Liver (tissue), 8 donors: ENCODE measurements at regions not wholly inside any gene's neighbourhood (a gene's known extent, or its start where the extent isn't known, plus 50 kb on each side); places are given as distances from the start of the nearest gene placed in this dataset.

ENCODE experiments used
- DNase-seq: peaks from one replicate; pipeline ENCODE4 v3.0.0-alpha.2; 2017; ENCODE audit warnings: low spot score
- H3K27ac ChIP-seq, 2 donors: one replicate each; pipeline ENCODE4 v1.7.0; 2013; ENCODE audit warnings: inconsistent platforms in 2 of 2, low read length in 2 of 2, control low read depth in 1 of 2, low read depth in 1 of 2, mild to moderate bottlenecking in 1 of 2
- H3K27me3 ChIP-seq, 4 donors: one replicate each; pipeline versions ENCODE4 v1.6.1 to v1.7.0; 2013; ENCODE audit warnings: low read length in 3 of 4, inconsistent platforms in 1 of 4, mild to moderate bottlenecking in 1 of 4, moderate library complexity in 1 of 4; ENCODE audit not compliant: control insufficient read depth in 4 of 4, insufficient read depth in 4 of 4
- H3K36me3 ChIP-seq, 4 donors: one replicate each; pipeline versions ENCODE4 v1.6.1 to v1.7.0; 2013; ENCODE audit warnings: low read length in 3 of 4, mild to moderate bottlenecking in 3 of 4, low read depth in 1 of 4, moderate library complexity in 1 of 4; ENCODE audit not compliant: control insufficient read depth in 4 of 4, insufficient read depth in 3 of 4
- H3K4me1 ChIP-seq, 4 donors: one replicate each; pipeline versions ENCODE4 v1.6.1 to v1.7.0; 2013; ENCODE audit warnings: low read length in 3 of 4, mild to moderate bottlenecking in 3 of 4, moderate library complexity in 1 of 4; ENCODE audit not compliant: control insufficient read depth in 4 of 4, insufficient read depth in 4 of 4
- H3K4me3 ChIP-seq, 3 donors: one replicate each; pipeline versions ENCODE4 v1.6.1 to v1.7.0; 2013; ENCODE audit warnings: low read length in 3 of 3, control low read depth in 1 of 3, low read depth in 1 of 3, mild to moderate bottlenecking in 1 of 3
- H3K9ac ChIP-seq, 2 donors: one replicate each; pipeline ENCODE4 v1.7.0; 2013; ENCODE audit warnings: low read length in 2 of 2, mild to moderate bottlenecking in 2 of 2, moderate library complexity in 2 of 2, control low read depth in 1 of 2, low read depth in 1 of 2
- H3K9me3 ChIP-seq, 4 donors: one replicate each; pipeline versions ENCODE4 v1.6.1 to v1.7.0; 2013; ENCODE audit warnings: low read length in 3 of 4; ENCODE audit not compliant: control insufficient read depth in 4 of 4
- EGR1 ChIP-seq, 2 donors: IDR thresholded peaks; 2 replicates each; pipeline ENCODE4 v1.6.1; 2016 to 2018; ENCODE audit warnings: antibody characterized with exemption in 2 of 2, low read depth in 2 of 2
- FOXA1 ChIP-seq: IDR thresholded peaks from 2 replicates; pipeline ENCODE4 v1.6.1; 2016; ENCODE audit warnings: antibody characterized with exemption
- FOXA2 ChIP-seq: IDR thresholded peaks from 2 replicates; pipeline ENCODE4 v1.6.1; 2016; ENCODE audit warnings: antibody characterized with exemption
- GABPA ChIP-seq, 2 donors: IDR thresholded peaks in 1 of 2; conservative IDR thresholded peaks in 1 of 2; 2 replicates each; pipeline ENCODE4 v1.6.1; 2016; ENCODE audit warnings: antibody characterized with exemption in 2 of 2, mild to moderate bottlenecking in 1 of 2, moderate library complexity in 1 of 2
- HNF4A ChIP-seq, 2 donors: conservative IDR thresholded peaks; 2 replicates each; pipeline ENCODE4 v1.6.1; 2016; ENCODE audit warnings: antibody characterized with exemption in 2 of 2, mild to moderate bottlenecking in 2 of 2
- HNF4G ChIP-seq: IDR thresholded peaks from 2 replicates; pipeline ENCODE4 v1.6.1; 2016; ENCODE audit warnings: antibody characterized with exemption
- JUND ChIP-seq, 2 donors: IDR thresholded peaks; 2 replicates each; pipeline ENCODE4 v1.6.1; 2016; ENCODE audit warnings: antibody characterized with exemption in 2 of 2
- NR2F2 ChIP-seq: IDR thresholded peaks from 2 replicates; pipeline ENCODE4 v1.6.1; 2016; ENCODE audit warnings: antibody characterized with exemption
- RAD21 ChIP-seq, 2 donors: IDR thresholded peaks; 2 replicates each; pipeline ENCODE4 v1.6.1; 2016; ENCODE audit warnings: antibody characterized with exemption in 2 of 2, mild to moderate bottlenecking in 2 of 2
- SP1 ChIP-seq: IDR thresholded peaks from 2 replicates; pipeline ENCODE4 v1.6.1; 2018; ENCODE audit warnings: antibody characterized with exemption, mild to moderate bottlenecking
- TAF1 ChIP-seq: conservative IDR thresholded peaks from 2 replicates; pipeline ENCODE4 v1.6.1; 2016; ENCODE audit warnings: antibody characterized with exemption, mild to moderate bottlenecking
- YY1 ChIP-seq: IDR thresholded peaks from 2 replicates; pipeline ENCODE4 v1.6.1; 2016; ENCODE audit warnings: antibody characterized with exemption, mild to moderate bottlenecking
- WGBS: extraction: QIAGEN DNeasy Blood & Tissue Kit; methylation state at CpG from one replicate; pipeline ENCODE4 v1.1.7; 2013; 5-methylcytosine and 5-hydroxymethylcytosine counted together
- TF ChIP-seq, protein P1 (sequence below): IDR thresholded peaks from 2 replicates; pipeline ENCODE4 v1.6.1; 2016; ENCODE audit warnings: antibody characterized with exemption
- TF ChIP-seq, protein P2 (sequence below): IDR thresholded peaks from 2 replicates; pipeline ENCODE4 v1.6.1; 2016; ENCODE audit warnings: antibody characterized with exemption, mild to moderate bottlenecking
- TF ChIP-seq, protein P3 (sequence below): fragments of 150-350 bp; IDR thresholded peaks from 2 replicates; pipeline ENCODE4 v1.5.1; 2017; ENCODE audit warnings: improper control_type of control experiment, low read depth, low read length; ENCODE audit not compliant: missing input control
- TF ChIP-seq, protein P4 (sequence below): IDR thresholded peaks from 2 replicates; pipeline ENCODE4 v1.6.1; 2016; ENCODE audit warnings: antibody characterized with exemption
- donor health status: healthy.
- donor health status: healthy.
- donor health status: healthy.
- donor health status: healthy.
- donor health status: healthy.

DNA sequence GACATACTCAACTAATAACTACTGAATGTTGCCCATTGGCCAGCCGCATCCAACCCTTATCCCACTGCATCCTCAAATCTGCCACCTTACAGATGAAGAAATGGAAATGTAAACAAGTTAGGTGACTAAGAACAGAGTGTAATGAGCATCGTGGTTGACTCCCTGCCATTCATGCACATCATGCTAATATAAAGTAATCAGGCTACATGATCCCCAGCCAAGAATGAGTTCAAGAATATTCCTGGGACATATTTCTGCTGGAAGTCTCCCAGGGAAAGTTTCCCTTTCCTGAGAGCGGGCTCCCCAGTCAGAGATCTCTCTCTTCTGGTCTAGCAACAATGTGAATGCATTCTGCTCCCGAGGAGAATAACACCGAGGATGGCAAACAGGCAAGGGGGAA is 55.9 kb upstream of the SERP2 start:
- H3K27me3 ChIP-seq: no peaks in the 10 kb centered on the region
- H3K4me1 ChIP-seq: peaks cover 0 to 4% (median 0%) of the 10 kb centered on the region in 4 donors
- TF ChIP-seq TAF1: no peak
- TF ChIP-seq HNF4G: no peak
- H3K36me3 ChIP-seq: no peaks in the 10 kb centered on the region
- H3K9ac ChIP-seq: no peak overlapping the region
- no peak overlapping the region for H3K4me3 ChIP-seq
- 78% methylated on average over 5 of the region's 5 CpGs for WGBS
- H3K27ac ChIP-seq: no peak overlapping the region
- H3K9me3 ChIP-seq: no peaks in the 10 kb centered on the region
- DNase-seq: no peak

DNA sequence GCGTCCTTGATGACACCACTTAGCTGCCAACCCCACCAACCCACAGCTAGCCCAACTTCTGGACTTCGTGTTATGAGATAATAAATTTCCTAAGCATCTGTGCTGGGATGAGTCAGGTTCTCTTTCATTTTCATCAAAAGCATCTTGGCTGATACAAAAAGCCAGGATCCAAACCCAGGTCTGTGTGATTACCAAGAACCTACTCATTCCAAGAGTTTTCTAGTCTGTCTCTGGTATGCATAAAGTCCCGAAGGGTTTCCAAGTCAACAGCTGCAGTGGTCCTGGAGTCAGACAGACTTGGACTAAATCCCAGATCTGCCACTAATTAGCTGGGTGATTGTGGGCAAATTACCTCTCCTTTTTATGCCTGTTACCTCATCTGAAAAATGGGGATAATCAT is 55.5 kb upstream of the SERP2 start:
- DNase-seq: no peak
- no peaks in the 10 kb centered on the region for H3K36me3 ChIP-seq
- H3K4me1 ChIP-seq: peaks cover 0 to 5% (median 2%) of the 10 kb centered on the region in 4 donors
- no peak overlapping the region for H3K4me3 ChIP-seq
- TF ChIP-seq GABPA (IDR thresholded peaks at IDR 0.05 in 1 of 2, conservative IDR thresholded peaks at IDR 0.05 in 1 of 2) (no peak), EGR1 (IDR thresholded peaks at IDR 0.05; ENCODE audit: low read depth in 2 of 2) (no peak), FOXA2 (no peak)
- H3K9ac ChIP-seq: no peak overlapping the region
- 83% methylated on average over 3 of the region's 3 CpGs for WGBS
- H3K27ac ChIP-seq: no peak overlapping the region
- H3K27me3 ChIP-seq: no peaks in the 10 kb centered on the region
- H3K9me3 ChIP-seq: no peaks in the 10 kb centered on the region

DNA sequence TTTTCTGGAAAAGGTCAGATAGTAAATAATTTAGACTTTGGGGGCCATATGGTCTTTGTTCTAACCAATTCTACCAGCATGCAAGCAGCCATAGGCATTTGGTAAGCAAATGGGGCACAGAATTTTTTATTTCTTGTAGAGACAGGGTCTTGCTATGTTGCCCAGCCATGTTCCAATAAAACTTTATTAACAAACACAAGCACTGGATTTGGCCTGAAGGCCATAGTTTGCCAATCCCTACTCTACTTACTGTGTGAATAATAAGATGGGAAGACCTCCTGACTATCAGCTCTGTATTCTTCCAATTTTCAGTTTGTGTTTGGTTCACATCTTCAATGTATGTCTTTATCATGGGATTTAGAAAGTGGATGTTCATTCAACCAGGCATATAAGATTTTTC is 53.0 kb upstream of the SERP2 start:
- Histone ChIP-seq H3K27me3 (no peaks in the 10 kb centered on the region), H3K27ac (no peak overlapping the region), H3K4me3 (no peak overlapping the region), H3K4me1 (peaks cover 0 to 14% (median 4%) of the 10 kb centered on the region in 4 donors), H3K36me3 (no peaks in the 10 kb centered on the region), H3K9me3 (no peaks in the 10 kb centered on the region), H3K9ac (no peak overlapping the region)
- TF ChIP-seq, protein P1, sequence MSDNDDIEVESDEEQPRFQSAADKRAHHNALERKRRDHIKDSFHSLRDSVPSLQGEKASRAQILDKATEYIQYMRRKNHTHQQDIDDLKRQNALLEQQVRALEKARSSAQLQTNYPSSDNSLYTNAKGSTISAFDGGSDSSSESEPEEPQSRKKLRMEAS: no peak
- TF ChIP-seq GABPA (IDR thresholded peaks at IDR 0.05 in 1 of 2, conservative IDR thresholded peaks at IDR 0.05 in 1 of 2): no peak
- TF ChIP-seq SP1: no peak
- TF ChIP-seq, protein P2, sequence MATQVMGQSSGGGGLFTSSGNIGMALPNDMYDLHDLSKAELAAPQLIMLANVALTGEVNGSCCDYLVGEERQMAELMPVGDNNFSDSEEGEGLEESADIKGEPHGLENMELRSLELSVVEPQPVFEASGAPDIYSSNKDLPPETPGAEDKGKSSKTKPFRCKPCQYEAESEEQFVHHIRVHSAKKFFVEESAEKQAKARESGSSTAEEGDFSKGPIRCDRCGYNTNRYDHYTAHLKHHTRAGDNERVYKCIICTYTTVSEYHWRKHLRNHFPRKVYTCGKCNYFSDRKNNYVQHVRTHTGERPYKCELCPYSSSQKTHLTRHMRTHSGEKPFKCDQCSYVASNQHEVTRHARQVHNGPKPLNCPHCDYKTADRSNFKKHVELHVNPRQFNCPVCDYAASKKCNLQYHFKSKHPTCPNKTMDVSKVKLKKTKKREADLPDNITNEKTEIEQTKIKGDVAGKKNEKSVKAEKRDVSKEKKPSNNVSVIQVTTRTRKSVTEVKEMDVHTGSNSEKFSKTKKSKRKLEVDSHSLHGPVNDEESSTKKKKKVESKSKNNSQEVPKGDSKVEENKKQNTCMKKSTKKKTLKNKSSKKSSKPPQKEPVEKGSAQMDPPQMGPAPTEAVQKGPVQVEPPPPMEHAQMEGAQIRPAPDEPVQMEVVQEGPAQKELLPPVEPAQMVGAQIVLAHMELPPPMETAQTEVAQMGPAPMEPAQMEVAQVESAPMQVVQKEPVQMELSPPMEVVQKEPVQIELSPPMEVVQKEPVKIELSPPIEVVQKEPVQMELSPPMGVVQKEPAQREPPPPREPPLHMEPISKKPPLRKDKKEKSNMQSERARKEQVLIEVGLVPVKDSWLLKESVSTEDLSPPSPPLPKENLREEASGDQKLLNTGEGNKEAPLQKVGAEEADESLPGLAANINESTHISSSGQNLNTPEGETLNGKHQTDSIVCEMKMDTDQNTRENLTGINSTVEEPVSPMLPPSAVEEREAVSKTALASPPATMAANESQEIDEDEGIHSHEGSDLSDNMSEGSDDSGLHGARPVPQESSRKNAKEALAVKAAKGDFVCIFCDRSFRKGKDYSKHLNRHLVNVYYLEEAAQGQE: no peak
- no peak for TF ChIP-seq HNF4G
- TF ChIP-seq, protein P3, sequence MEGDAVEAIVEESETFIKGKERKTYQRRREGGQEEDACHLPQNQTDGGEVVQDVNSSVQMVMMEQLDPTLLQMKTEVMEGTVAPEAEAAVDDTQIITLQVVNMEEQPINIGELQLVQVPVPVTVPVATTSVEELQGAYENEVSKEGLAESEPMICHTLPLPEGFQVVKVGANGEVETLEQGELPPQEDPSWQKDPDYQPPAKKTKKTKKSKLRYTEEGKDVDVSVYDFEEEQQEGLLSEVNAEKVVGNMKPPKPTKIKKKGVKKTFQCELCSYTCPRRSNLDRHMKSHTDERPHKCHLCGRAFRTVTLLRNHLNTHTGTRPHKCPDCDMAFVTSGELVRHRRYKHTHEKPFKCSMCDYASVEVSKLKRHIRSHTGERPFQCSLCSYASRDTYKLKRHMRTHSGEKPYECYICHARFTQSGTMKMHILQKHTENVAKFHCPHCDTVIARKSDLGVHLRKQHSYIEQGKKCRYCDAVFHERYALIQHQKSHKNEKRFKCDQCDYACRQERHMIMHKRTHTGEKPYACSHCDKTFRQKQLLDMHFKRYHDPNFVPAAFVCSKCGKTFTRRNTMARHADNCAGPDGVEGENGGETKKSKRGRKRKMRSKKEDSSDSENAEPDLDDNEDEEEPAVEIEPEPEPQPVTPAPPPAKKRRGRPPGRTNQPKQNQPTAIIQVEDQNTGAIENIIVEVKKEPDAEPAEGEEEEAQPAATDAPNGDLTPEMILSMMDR: no peak
- no peak for TF ChIP-seq HNF4A (conservative IDR thresholded peaks at IDR 0.05)
- no peak for TF ChIP-seq YY1
- TF ChIP-seq JUND (IDR thresholded peaks at IDR 0.05): no peak
- no peak for TF ChIP-seq RAD21 (IDR thresholded peaks at IDR 0.05)
- TF ChIP-seq, protein P4, sequence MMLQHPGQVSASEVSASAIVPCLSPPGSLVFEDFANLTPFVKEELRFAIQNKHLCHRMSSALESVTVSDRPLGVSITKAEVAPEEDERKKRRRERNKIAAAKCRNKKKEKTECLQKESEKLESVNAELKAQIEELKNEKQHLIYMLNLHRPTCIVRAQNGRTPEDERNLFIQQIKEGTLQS: no peak
- TF ChIP-seq FOXA2: no peak
- no peak for TF ChIP-seq FOXA1
- no peak for TF ChIP-seq EGR1 (IDR thresholded peaks at IDR 0.05; ENCODE audit: low read depth in 2 of 2)
- no peak for TF ChIP-seq NR2F2
- no peak for TF ChIP-seq TAF1
- no peak for DNase-seq
